CD4-positive, alpha-beta memory T cell (primary cell): ENCODE measurements at regions not wholly inside any gene's neighbourhood (a gene's known extent, or its start where the extent isn't known, plus 50 kb on each side); places are given as distances from the start of the nearest gene placed in this dataset.

Experiments
- CTCF ChIA-PET: fragments of 350-600 bp; sonication (Branson Sonifier 250); formaldehyde crosslinking; loops from one replicate; lab custom pipeline; 2021; ENCODE audit warnings: inconsistent platforms; ENCODE audit not compliant: partially characterized antibody; lab: Charles Lee
- POLR2A ChIA-PET: fragments of 350-600 bp; sonication (Branson Sonifier 250); formaldehyde crosslinking; loops from one replicate; lab custom pipeline; 2021; ENCODE audit not compliant: partially characterized antibody; lab: Charles Lee
- DNase-seq, 5 donors: peaks; one replicate each; pipeline versions ENCODE4 v3.0.0 to v3.0.0-alpha.2; 2020 to 2022; ENCODE audit warnings: mixed read lengths in 1 of 5
- H3K27ac ChIP-seq: one replicate; pipeline ENCODE4 v1.7.0; 2013; ENCODE audit warnings: low read depth, low read length
- H3K27me3 ChIP-seq: 2 replicates; pipeline ENCODE4 v1.7.0; 2013; ENCODE audit warnings: mild to moderate bottlenecking, low read length, moderate library complexity; ENCODE audit not compliant: insufficient read depth
- H3K36me3 ChIP-seq: 2 replicates; pipeline ENCODE4 v1.7.0; 2013; ENCODE audit warnings: mild to moderate bottlenecking, low read length, moderate library complexity; ENCODE audit not compliant: insufficient read depth
- H3K4me1 ChIP-seq: 2 replicates; pipeline ENCODE4 v1.7.0; 2013; ENCODE audit warnings: mild to moderate bottlenecking, low read length, moderate library complexity; ENCODE audit not compliant: insufficient read depth
- H3K4me3 ChIP-seq, 2 donors: one replicate each; pipeline ENCODE4 v1.7.0; 2013; ENCODE audit warnings: low read length in 2 of 2, mild to moderate bottlenecking in 1 of 2
- H3K9me3 ChIP-seq, 2 donors: one replicate each; pipeline ENCODE4 v1.7.0; 2013; ENCODE audit warnings: low read length in 2 of 2, control low read depth in 1 of 2; ENCODE audit not compliant: control insufficient read depth in 1 of 2
- H3K27ac Mint-ChIP-seq, 7 donors: one replicate each; pipeline ENCODE4 v1.8.0; 2020 to 2021; ENCODE audit warnings: mixed read lengths in 7 of 7, mild to moderate bottlenecking in 6 of 7, inconsistent platforms in 3 of 7, moderate library complexity in 3 of 7
- H3K27me3 Mint-ChIP-seq, 2 donors: one replicate each; pipeline ENCODE4 v1.8.0; 2020 to 2021; ENCODE audit warnings: mixed read lengths in 2 of 2
- H3K36me3 Mint-ChIP-seq, 2 donors: one replicate each; pipeline ENCODE4 v1.8.0; 2020 to 2021; ENCODE audit warnings: mixed read lengths in 2 of 2, inconsistent platforms in 1 of 2, mild to moderate bottlenecking in 1 of 2
- H3K4me1 Mint-ChIP-seq, 4 donors: one replicate each; pipeline ENCODE4 v1.8.0; 2020 to 2021; ENCODE audit warnings: mixed read lengths in 4 of 4, mild to moderate bottlenecking in 1 of 4
- H3K4me3 Mint-ChIP-seq, 8 donors: one replicate each; pipeline ENCODE4 v1.8.0; 2020 to 2021; ENCODE audit warnings: mixed read lengths in 8 of 8, mild to moderate bottlenecking in 7 of 8, moderate library complexity in 6 of 8, inconsistent platforms in 3 of 8
- H3K9me3 Mint-ChIP-seq, 8 donors: one replicate each; pipeline ENCODE4 v1.8.0; 2020 to 2021; ENCODE audit warnings: mixed read lengths in 8 of 8, mild to moderate bottlenecking in 5 of 8, inconsistent platforms in 3 of 8, moderate library complexity in 1 of 8
- intact Hi-C: fragments of 100-400 bp; cut with micrococcal nuclease; formaldehyde crosslinking; loops from one replicate; pipeline ENCODE4 v1.15.1; 2023

- Mint-ChIP-seq H3K4me1 (no peaks in the 10 kb centered on the region), H3K27ac (no peak overlapping the region), H3K4me3 (no peak overlapping the region), H3K9me3 (peaks cover 0 to 97% (median 80%) of the 10 kb centered on the region in 8 donors), H3K36me3 (peaks cover 77 to 96% of the 10 kb centered on the region in 2 donors), H3K27me3 (no peaks in the 10 kb centered on the region)
- POLR2A ChIA-PET = no interaction called here
- Histone ChIP-seq H3K27me3 (no peaks in the 10 kb centered on the region), H3K9me3 (peaks cover 0 to 18% of the 10 kb centered on the region in 2 donors), H3K4me1 (no peaks in the 10 kb centered on the region), H3K27ac (no peak overlapping the region), H3K4me3 (no peak overlapping the region), H3K36me3 (peaks cover 34% of the 10 kb centered on the region)
- DNase-seq = no peak
- CTCF ChIA-PET = no interaction called here
- intact Hi-C loops = no loop called here
These were observed 151.4 kb downstream of the SNRPN start for GRCh38 chr15:25106209-25106608.

GRCh38 chr15:25133804-25134203, 179.0 kb downstream of the SNRPN start:
- H3K4me1 Mint-ChIP-seq = no peaks in the 10 kb centered on the region
- H3K36me3 Mint-ChIP-seq = peaks cover 2 to 22% of the 10 kb centered on the region in 2 donors
- peak overlapping the region in 1 of 7 donors; percentile 29 for H3K27ac Mint-ChIP-seq
- H3K4me1 ChIP-seq = no peaks in the 10 kb centered on the region
- no peak for DNase-seq
- intact Hi-C loops = no loop called here
- H3K27me3 ChIP-seq = no peaks in the 10 kb centered on the region
- H3K36me3 ChIP-seq = no peaks in the 10 kb centered on the region
- CTCF ChIA-PET = no interaction called here
- H3K4me3 Mint-ChIP-seq = no peak overlapping the region
- H3K27me3 Mint-ChIP-seq = no peaks in the 10 kb centered on the region
- POLR2A ChIA-PET = no interaction called here
- no peak overlapping the region for H3K4me3 ChIP-seq
- no peak overlapping the region for H3K27ac ChIP-seq
- peaks cover 6 to 75% (median 56%) of the 10 kb centered on the region in 8 donors for H3K9me3 Mint-ChIP-seq
- H3K9me3 ChIP-seq = peaks cover 0 to 3% of the 10 kb centered on the region in 2 donors

GRCh38 chr15:25134546-25134945, 179.8 kb downstream of the SNRPN start:
- no peaks in the 10 kb centered on the region for H3K4me1 Mint-ChIP-seq
- Histone ChIP-seq H3K4me1 (no peaks in the 10 kb centered on the region), H3K9me3 (peaks cover 0 to 3% of the 10 kb centered on the region in 2 donors), H3K27ac (no peak overlapping the region), H3K36me3 (no peaks in the 10 kb centered on the region), H3K4me3 (no peak overlapping the region), H3K27me3 (no peaks in the 10 kb centered on the region)
- H3K27ac Mint-ChIP-seq = no peak overlapping the region
- H3K9me3 Mint-ChIP-seq = peaks cover 6 to 74% (median 52%) of the 10 kb centered on the region in 8 donors
- peaks cover 2 to 20% of the 10 kb centered on the region in 2 donors for H3K36me3 Mint-ChIP-seq
- CTCF ChIA-PET = no interaction called here
- H3K4me3 Mint-ChIP-seq = no peak overlapping the region
- DNase-seq = no peak
- intact Hi-C loops = no loop called here
- POLR2A ChIA-PET = no interaction called here
- H3K27me3 Mint-ChIP-seq = no peaks in the 10 kb centered on the region

- peaks cover 6 to 82% (median 54%) of the 10 kb centered on the region in 8 donors for H3K9me3 Mint-ChIP-seq
These were observed 181.3 kb downstream of the SNRPN start for GRCh38 chr15:25136119-25136518.

GRCh38 chr15:25137013-25137412, 182.2 kb downstream of the SNRPN start:
- no peak overlapping the region for H3K4me3 ChIP-seq
- no peak overlapping the region for H3K27ac ChIP-seq
- no peaks in the 10 kb centered on the region for H3K4me1 Mint-ChIP-seq
- no peak for DNase-seq
- POLR2A ChIA-PET = no interaction called here
- intact Hi-C loops = no loop called here
- CTCF ChIA-PET = no interaction called here
- no peak overlapping the region for H3K4me3 Mint-ChIP-seq
- peaks cover 6 to 82% (median 55%) of the 10 kb centered on the region in 8 donors for H3K9me3 Mint-ChIP-seq
- no peak overlapping the region for H3K27ac Mint-ChIP-seq
- H3K4me1 ChIP-seq = no peaks in the 10 kb centered on the region
- H3K27me3 Mint-ChIP-seq = no peaks in the 10 kb centered on the region
- H3K9me3 ChIP-seq = peaks cover 0 to 12% of the 10 kb centered on the region in 2 donors
- no peaks in the 10 kb centered on the region for H3K36me3 ChIP-seq
- H3K27me3 ChIP-seq = no peaks in the 10 kb centered on the region
- H3K36me3 Mint-ChIP-seq = peaks cover 0 to 6% of the 10 kb centered on the region in 2 donors

More at GRCh38 chr15:25136119-25136518, 181.3 kb downstream of the SNRPN start:
- Mint-ChIP-seq H3K27ac (no peak overlapping the region), H3K4me1 (no peaks in the 10 kb centered on the region), H3K4me3 (no peak overlapping the region), H3K36me3 (peaks cover 0 to 10% of the 10 kb centered on the region in 2 donors), H3K27me3 (no peaks in the 10 kb centered on the region)
- no peaks in the 10 kb centered on the region for H3K27me3 ChIP-seq
- no peak overlapping the region for H3K27ac ChIP-seq
- DNase-seq = no peak
- no peaks in the 10 kb centered on the region for H3K36me3 ChIP-seq
- ChIA-PET CTCF (no interaction called here), POLR2A (no interaction called here)
- H3K9me3 ChIP-seq = peaks cover 0 to 12% of the 10 kb centered on the region in 2 donors
- H3K4me1 ChIP-seq = no peaks in the 10 kb centered on the region
- intact Hi-C loops = no loop called here
- H3K4me3 ChIP-seq = no peak overlapping the region

GRCh38 chr15:25169318-25169717, 214.5 kb downstream of the SNRPN start:
- H3K4me3 ChIP-seq = no peak overlapping the region
- H3K36me3 Mint-ChIP-seq = peaks cover 0 to 4% of the 10 kb centered on the region in 2 donors
- no peaks in the 10 kb centered on the region for H3K27me3 ChIP-seq
- H3K27ac ChIP-seq = no peak overlapping the region
- no peak overlapping the region for H3K4me3 Mint-ChIP-seq
- no peaks in the 10 kb centered on the region for H3K4me1 Mint-ChIP-seq
- no peak for DNase-seq
- intact Hi-C loops = no loop called here
- ChIA-PET POLR2A (no interaction called here), CTCF (no interaction called here)
- H3K36me3 ChIP-seq = no peaks in the 10 kb centered on the region
- no peak overlapping the region for H3K27ac Mint-ChIP-seq
- no peaks in the 10 kb centered on the region for H3K4me1 ChIP-seq
- H3K27me3 Mint-ChIP-seq = no peaks in the 10 kb centered on the region
- H3K9me3 Mint-ChIP-seq = peaks cover 0 to 55% (median 26%) of the 10 kb centered on the region in 8 donors
- peaks cover 0 to 16% of the 10 kb centered on the region in 2 donors for H3K9me3 ChIP-seq

GRCh38 chr15:25170113-25170731, 215.4 kb downstream of the SNRPN start:
- peaks cover 0 to 16% of the 10 kb centered on the region in 2 donors for H3K9me3 ChIP-seq
- no peak overlapping the region for H3K4me3 Mint-ChIP-seq
- no peaks in the 10 kb centered on the region for H3K4me1 ChIP-seq
- peaks cover 0 to 56% (median 32%) of the 10 kb centered on the region in 8 donors for H3K9me3 Mint-ChIP-seq
- CTCF ChIA-PET = no interaction called here
- H3K27ac Mint-ChIP-seq = no peak overlapping the region
- POLR2A ChIA-PET = no interaction called here
- no peak for DNase-seq
- no peak overlapping the region for H3K4me3 ChIP-seq
- intact Hi-C loops = no loop called here
- no peaks in the 10 kb centered on the region for H3K4me1 Mint-ChIP-seq
- H3K36me3 ChIP-seq = no peaks in the 10 kb centered on the region
- no peak overlapping the region for H3K27ac ChIP-seq
- no peaks in the 10 kb centered on the region for H3K27me3 ChIP-seq
- no peaks in the 10 kb centered on the region for H3K27me3 Mint-ChIP-seq
- H3K36me3 Mint-ChIP-seq = peaks cover 0 to 6% of the 10 kb centered on the region in 2 donors
